Mononuclear cell (primary cell): ENCODE measurements at regions not wholly inside any gene's neighbourhood (a gene's known extent, or its start where the extent isn't known, plus 50 kb on each side); places are given as distances from the start of the nearest gene placed in this dataset.
"Not testable (repeated sequence)": the region's sequence is repeated elsewhere in the genome, so short reads cannot be mapped to it uniquely, and the experiment has no call there.

Source experiments
- H3K27me3 ChIP-seq: 2 replicates; pipeline ENCODE4 v1.6.0; 2011; ENCODE audit warnings: low read length, control low read depth; ENCODE audit not compliant: insufficient read depth
- H3K4me1 ChIP-seq: 2 replicates; pipeline ENCODE4 v1.5.1; 2011; ENCODE audit warnings: mild to moderate bottlenecking, low read length, control low read depth; ENCODE audit not compliant: insufficient read depth
- H3K4me3 ChIP-seq: 2 replicates; pipeline ENCODE4 v1.5.1; 2011; ENCODE audit warnings: mild to moderate bottlenecking, low read length, moderate library complexity
- H3K9me3 ChIP-seq: 2 replicates; pipeline ENCODE4 v1.5.1; 2011; ENCODE audit warnings: low read depth, mild to moderate bottlenecking, control low read depth, low read length

DNA sequence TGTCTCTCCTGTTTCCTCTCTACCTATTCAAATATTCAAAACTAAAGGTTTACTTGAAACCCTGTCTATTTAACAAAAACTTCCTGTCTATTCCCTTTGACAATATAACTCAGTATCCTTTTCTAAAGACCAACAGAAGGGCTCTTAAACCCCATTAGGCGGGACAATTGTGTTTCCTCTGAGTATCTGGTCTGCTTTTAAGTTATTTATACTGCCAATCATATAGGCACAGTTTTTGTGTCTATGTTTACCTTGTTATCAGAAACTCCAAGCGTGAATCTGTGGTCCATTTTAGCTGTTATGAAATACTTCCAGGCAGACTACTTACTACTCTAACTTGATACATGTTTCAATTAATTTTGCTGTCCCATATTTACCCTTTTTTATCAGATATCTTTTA is 350.0 kb upstream of the CTSO start:
- Histone ChIP-seq H3K9me3 (no peaks in the 10 kb centered on the region), H3K4me3 (no peak overlapping the region), H3K27me3 (no peaks in the 10 kb centered on the region)

DNA sequence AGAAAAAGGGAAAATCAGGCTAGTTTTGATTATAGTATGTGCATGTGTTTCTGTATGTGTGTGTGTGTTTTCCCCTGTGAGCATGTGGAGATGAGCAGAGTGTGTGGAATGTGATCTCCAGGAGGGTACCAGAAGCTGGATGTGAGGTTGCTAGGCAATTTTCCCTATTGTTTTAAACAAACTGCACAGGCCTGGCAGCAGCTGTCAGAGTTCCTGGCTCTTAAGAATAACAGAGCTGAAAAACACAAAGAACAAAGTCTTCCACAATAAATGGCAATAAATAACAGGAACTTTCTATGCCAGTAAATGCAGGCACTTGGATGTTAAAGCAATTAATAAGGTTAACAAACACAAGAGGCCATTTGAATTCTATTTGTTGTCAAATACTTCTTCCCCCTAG is 344.6 kb upstream of the CTSO start:
- Histone ChIP-seq H3K9me3 (no peaks in the 10 kb centered on the region), H3K4me3 (peak overlapping the region; percentile 1), H3K27me3 (no peaks in the 10 kb centered on the region), H3K4me1 (no peaks in the 10 kb centered on the region)

More for the DNA sequence above, 350.0 kb upstream of the CTSO start:
- no peaks in the 10 kb centered on the region for H3K4me1 ChIP-seq

DNA sequence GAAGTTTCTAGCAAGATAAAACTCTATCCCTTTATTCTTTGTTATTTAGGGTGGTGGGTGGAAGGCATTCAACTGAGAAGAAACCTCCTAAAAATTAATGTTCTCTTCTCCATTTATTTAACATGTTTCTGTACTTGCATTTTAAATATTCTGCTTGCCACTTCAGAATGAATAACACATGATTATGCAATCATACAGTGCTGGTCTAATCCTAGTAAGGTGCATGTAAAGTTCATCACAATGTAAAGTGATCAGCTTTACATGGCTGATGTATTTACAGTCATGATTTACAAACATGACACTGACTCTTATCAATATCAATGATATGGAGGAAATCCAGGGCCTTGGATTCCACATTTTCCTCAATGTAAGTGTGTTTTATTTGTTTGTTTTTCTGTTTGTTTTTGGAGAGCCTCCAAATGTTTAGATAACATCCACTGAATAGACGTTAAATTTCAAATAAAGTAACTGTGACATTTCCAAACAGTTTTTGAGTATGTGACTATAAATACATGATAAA is 342.1 kb upstream of the CTSO start:
- Histone ChIP-seq H3K4me1 (no peaks in the 10 kb centered on the region), H3K9me3 (no peaks in the 10 kb centered on the region)

DNA sequence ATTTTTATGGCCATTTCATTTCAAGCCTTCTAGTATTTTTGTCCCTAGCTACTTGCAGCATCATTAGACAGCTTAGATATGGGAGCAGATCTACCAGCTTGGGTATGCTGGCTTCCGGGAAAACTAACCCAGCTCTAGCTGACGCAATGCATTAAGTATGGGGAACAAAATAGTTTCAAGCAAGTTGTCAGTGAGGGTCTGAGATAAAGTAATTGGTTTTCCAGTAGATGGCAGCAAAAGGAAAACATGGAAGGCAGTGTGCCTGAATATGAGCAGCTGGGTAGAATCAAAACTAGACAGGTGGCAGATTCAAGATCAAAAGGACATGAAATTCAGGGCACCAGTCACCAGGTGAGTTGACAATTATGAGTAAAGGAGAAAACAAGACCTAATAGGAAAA is 340.9 kb upstream of the CTSO start:
- no peak overlapping the region for H3K4me3 ChIP-seq
- no peaks in the 10 kb centered on the region for H3K27me3 ChIP-seq
- no peaks in the 10 kb centered on the region for H3K4me1 ChIP-seq
- no peaks in the 10 kb centered on the region for H3K9me3 ChIP-seq

More for the DNA sequence above, 342.1 kb upstream of the CTSO start:
- H3K4me3 ChIP-seq: no peak overlapping the region
- no peaks in the 10 kb centered on the region for H3K27me3 ChIP-seq

DNA sequence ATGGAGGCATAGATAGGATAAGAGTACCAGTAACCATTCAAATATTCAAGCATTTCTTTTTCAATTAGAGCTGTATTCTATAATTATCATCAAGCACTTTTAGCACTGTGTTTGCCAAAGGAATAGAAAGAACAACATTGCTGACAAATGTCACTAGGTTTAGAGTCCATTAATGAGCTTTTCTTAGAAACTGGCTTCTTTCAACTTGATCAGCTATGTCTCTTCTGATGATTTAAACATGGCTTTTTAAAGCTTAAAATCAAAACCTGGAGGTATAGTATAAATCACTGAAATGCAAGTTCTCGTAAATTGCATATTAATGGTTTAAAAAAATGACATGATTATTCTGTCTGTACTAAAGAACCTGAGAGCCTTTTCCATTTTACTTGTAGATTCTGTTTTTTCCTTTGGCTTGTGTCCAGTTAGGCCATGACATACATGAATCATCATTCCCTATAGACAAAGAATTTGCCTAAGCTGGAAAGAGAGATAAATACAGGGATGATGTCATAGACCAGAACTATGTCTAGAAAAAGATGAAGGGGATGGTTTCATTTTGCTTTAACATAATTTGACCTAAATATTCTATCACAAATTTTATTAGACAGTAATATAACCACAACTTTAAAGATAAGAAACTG is 340.1 kb upstream of the CTSO start:
- Histone ChIP-seq H3K27me3 (no peaks in the 10 kb centered on the region), H3K4me1 (no peaks in the 10 kb centered on the region), H3K4me3 (no peak overlapping the region), H3K9me3 (no peaks in the 10 kb centered on the region)

DNA sequence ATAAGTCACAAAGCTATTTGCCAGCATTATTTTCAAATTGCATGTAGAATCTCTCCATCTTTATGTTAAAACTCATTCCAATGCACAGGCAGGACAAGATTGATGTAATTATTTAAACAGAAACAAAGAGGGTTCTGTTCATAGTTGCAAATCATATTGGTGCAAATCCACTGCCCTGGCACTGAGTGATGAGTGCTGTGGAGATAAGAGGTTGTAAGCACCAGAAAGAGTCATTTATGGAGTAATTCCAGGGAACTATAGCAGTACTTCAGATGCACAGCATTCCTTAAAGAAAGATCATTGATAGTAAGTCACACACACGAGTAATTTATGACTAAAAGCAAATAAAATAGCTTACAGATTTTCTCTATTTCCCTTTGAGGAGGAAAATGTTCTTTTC is 337.7 kb upstream of the CTSO start:
- no peaks in the 10 kb centered on the region for H3K27me3 ChIP-seq
- H3K4me1 ChIP-seq: no peaks in the 10 kb centered on the region
- no peak overlapping the region for H3K4me3 ChIP-seq
- no peaks in the 10 kb centered on the region for H3K9me3 ChIP-seq

DNA sequence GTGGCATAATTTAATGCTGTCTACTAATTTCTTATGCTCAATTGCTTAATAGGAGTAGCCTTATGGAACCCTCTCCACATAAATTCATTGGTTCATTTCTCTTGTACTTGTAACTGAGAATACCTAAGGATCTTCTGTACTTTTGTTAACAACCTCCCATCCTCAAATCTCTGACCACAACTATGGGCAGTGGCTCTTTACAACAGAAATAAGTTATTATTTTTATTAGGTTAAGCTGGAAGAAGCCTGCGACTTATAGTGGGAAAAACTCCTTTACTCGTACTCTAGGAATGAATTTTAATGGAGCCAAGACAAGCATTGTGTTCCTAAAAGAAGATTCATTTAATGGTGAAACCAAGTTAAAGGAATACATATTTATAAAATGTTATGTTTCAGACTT is 337.1 kb upstream of the CTSO start:
- no peaks in the 10 kb centered on the region for H3K4me1 ChIP-seq
- no peaks in the 10 kb centered on the region for H3K27me3 ChIP-seq
- no peaks in the 10 kb centered on the region for H3K9me3 ChIP-seq
- no peak overlapping the region for H3K4me3 ChIP-seq

DNA sequence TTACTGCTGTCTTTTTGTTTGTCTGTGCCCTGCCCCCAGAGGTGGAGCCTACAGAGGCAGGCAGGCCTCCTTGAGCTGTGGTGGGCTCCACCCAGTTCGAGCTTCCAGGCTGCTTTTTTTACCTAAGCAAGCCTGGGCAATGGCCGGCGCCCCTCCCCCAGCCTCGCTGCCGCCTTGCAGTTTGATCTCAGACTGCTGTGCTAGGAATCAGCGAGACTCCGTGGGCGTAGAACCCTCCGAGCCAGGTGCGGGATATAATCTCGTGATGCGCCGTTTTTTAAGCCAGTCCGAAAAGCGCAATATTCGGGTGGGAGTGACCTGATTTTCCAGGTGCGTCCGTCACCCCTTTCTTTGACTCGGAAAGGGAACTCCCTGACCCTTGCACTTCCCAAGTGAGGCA is 336.4 kb upstream of the CTSO start:
- H3K27me3 ChIP-seq, H3K9me3 ChIP-seq, H3K4me3 ChIP-seq, H3K4me1 ChIP-seq: not testable (repeated sequence)

DNA sequence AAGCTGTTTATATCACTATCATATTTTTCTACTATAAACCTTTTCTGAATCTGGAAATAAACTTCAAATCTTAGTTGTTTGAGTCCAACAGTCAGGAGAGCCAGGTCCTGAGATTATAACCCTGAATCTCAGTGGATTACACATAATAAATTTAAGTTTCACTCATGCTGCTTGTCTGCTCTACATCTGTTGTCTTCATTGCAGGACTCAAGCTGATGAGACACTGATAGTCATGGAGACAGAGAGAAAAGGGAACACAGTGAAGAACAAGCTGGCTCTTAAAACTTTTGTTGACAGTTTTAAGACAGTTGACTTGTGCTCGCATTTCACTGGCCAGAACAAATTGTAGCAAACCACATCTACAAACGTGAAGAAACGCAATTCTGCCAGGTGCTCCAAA is 327.0 kb upstream of the CTSO start:
- no peaks in the 10 kb centered on the region for H3K4me1 ChIP-seq
- no peak overlapping the region for H3K4me3 ChIP-seq
- no peaks in the 10 kb centered on the region for H3K9me3 ChIP-seq
- H3K27me3 ChIP-seq: no peaks in the 10 kb centered on the region

DNA sequence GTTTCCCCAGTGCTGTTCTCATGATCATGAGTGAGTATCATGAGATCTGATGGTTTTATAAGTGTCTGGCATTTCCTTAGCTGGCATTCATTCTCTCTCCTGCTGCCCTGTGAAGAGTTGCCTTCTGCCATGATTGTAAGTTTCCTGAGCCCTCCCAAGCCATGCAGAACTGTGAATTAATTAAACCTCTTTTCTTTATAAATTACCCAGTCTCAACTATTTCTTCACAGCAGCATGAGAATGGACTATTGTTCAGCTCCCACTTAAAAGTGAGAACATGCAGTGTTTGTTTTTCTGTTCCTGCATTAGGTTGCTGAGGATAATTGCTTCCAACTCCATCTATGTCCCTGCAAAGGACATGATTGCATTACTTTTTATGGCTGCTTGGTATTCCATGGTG is 311.7 kb upstream of the CTSO start:
- no peak overlapping the region for H3K4me3 ChIP-seq
- no peaks in the 10 kb centered on the region for H3K9me3 ChIP-seq
- no peaks in the 10 kb centered on the region for H3K4me1 ChIP-seq
- no peaks in the 10 kb centered on the region for H3K27me3 ChIP-seq

DNA sequence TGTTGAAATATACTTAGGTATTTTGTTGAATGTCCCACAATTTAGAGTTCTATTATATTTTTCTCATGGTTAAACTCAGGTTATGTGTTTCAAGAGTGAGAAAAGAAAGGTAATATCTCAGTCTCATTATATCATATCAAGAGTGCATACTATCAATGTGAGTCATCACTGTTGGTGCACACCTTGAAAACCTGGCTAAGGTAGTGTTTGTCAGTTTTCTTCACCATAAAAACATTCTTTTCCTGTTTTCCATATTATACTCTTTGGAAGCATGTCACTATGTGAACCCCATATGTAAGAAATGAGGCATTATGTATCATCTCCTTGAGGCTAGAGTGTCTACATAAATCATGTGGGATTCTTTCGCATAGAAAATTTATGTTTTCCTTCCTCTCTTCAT is 307.6 kb upstream of the CTSO start:
- no peaks in the 10 kb centered on the region for H3K4me1 ChIP-seq
- no peaks in the 10 kb centered on the region for H3K9me3 ChIP-seq
- H3K4me3 ChIP-seq: no peak overlapping the region
- H3K27me3 ChIP-seq: no peaks in the 10 kb centered on the region

DNA sequence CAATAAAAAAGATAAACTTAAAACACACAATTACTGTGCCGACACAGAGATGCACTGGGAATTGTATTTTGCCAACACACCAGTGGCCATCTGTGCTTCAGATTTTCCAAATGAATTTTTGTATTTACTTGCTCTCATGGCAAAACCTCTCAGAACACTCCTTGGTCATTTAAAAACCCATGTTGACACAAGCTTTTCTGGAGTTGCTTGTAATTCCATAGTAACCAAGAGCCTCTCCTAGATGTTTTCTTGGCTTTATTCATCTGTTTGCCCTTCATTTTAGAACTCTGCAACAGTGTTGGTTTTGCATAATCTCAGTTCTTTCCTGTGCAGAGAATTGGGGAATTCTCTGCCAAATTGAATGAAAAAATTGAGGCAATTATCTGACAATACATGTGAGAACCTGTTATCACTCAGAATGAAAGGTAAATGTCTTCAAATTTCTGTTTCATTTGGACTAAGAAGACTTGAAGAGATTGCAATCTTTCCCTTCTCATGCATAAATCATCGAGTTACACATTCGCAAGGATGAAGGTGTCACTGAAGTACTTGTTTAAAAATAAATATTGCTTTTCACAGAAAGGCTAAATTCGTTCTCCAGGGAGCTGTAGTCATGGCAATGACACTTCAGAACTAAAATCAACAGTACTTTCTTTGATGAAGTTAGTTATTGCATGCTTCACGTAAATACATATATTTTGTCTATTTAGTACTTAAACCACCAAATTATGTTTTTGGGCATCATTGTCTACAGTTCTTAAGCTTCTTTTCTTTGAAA is 301.8 kb upstream of the CTSO start:
- Histone ChIP-seq H3K4me3 (no peak overlapping the region), H3K9me3 (no peaks in the 10 kb centered on the region), H3K4me1 (no peaks in the 10 kb centered on the region), H3K27me3 (no peaks in the 10 kb centered on the region)

DNA sequence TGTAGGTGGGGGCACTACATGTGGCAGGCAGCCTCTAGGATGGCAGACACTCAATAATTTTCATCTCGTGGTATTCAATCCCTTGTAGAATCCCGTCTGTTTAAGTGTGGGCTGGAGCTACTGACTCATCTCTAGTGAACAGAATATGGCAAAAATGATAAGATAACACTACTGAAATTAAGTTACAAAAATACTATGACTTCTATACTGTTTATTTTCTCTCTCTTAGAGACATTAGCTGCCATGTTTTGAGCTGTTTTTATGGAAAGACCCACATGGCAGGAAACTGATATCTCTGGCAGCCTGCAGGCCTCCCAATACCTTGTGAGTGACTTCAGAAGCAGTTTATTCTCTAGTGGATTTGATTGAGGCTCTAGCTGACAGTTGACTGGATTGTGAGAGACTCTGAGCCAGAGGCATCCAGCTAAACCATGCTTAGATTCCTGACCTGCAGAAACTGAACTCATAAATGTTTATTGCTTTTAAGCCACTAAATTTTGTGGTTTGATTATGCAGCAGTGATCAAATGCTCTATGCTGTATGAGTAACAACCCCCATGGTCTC is 298.8 kb upstream of the CTSO start:
- H3K4me3 ChIP-seq: no peak overlapping the region
- H3K4me1 ChIP-seq: no peaks in the 10 kb centered on the region
- no peaks in the 10 kb centered on the region for H3K27me3 ChIP-seq
- no peaks in the 10 kb centered on the region for H3K9me3 ChIP-seq

DNA sequence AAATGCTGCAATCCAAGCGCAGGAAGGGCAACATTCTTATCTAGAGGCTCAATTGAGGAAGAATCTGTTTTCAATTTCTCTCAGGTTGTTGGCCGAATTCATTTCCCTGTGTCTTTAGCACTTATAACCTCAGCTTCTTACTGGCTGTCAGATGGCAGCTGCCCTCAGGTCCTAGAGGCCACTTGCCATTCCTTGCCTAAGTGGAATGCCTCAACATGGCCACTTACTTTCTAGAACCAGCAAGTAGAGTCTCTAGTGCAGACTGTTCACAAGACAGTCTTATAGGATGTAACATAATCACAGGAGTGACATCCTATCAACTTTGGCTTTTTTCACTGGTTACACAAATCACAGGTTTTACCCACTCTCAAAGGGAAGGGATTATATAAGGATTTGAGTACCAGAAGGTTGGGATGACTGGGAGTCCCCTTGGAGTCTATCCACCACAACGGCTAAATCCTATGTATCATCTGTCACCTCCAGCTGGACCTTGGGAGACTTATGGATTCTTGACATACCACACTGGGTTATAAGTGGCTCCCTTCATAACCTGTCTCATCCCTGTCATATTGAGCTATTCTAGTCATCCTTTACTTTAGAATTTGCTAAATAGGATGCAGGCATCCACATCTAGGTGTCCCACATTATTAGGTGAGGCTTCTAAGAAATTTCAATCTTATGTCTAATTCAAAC is 297.9 kb upstream of the CTSO start:
- no peaks in the 10 kb centered on the region for H3K9me3 ChIP-seq
- no peaks in the 10 kb centered on the region for H3K4me1 ChIP-seq
- H3K4me3 ChIP-seq: no peak overlapping the region
- no peaks in the 10 kb centered on the region for H3K27me3 ChIP-seq

DNA sequence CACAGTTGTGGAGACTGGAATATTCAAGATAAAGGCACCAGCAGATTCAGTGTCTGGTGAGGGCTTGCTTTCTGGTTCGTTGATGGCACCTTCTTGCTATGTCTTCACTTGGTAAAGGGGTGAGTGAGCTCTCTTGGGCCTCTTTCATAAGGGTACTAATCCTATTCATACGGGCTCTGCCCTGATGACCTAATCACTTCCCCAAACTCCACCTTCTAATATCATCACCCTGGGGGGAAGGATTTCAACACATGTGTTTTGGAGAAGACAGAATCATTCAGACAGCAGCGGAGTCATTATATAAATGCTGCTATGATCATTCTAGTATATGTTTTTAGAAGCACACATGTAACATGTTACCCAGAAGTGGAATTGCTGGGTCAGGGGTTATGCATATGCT is 295.3 kb upstream of the CTSO start:
- Histone ChIP-seq H3K9me3 (no peaks in the 10 kb centered on the region), H3K4me3 (no peak overlapping the region), H3K4me1 (no peaks in the 10 kb centered on the region), H3K27me3 (no peaks in the 10 kb centered on the region)
